K562 (cell line): ENCODE measurements at regions not wholly inside any gene's neighbourhood (a gene's known extent, or its start where the extent isn't known, plus 50 kb on each side); places are given as distances from the start of the nearest gene placed in this dataset.

ENCODE experiments used
- ARHGAP35 ChIP-seq: fragments of 450-650 bp; IDR thresholded peaks from 2 replicates; pipeline ENCODE4 v1.6.1; 2018; ENCODE audit not compliant: partially characterized antibody
- CREB1 ChIP-seq, 2 experiments: sonication (generic) in 1 of 2; formaldehyde crosslinking in 1 of 2; IDR thresholded peaks; 2 replicates each; pipeline versions ENCODE4 v1.6.1 to v1.8.0; 2012 to 2022; ENCODE audit warnings: inconsistent platforms in 1 of 2, mild to moderate bottlenecking in 1 of 2, missing genetic modification reagents in 1 of 2, moderate library complexity in 1 of 2
- CREM ChIP-seq: IDR thresholded peaks from 2 replicates; pipeline ENCODE4 v1.6.1; 2014; ENCODE audit warnings: antibody characterized with exemption, low read depth
- E2F6 ChIP-seq, 2 experiments: IDR thresholded peaks; 2 replicates each; pipeline ENCODE4 v1.6.1; 2011; ENCODE audit warnings: borderline replicate concordance in 1 of 2, control low read depth in 1 of 2, low read depth in 1 of 2, low read length in 1 of 2, mild to moderate bottlenecking in 1 of 2, mixed read lengths in 1 of 2, moderate library complexity in 1 of 2; ENCODE audit not compliant: insufficient read depth in 1 of 2, insufficient read length in 1 of 2, poor library complexity in 1 of 2, severe bottlenecking in 1 of 2; ENCODE audit errors: extremely low read depth in 1 of 2
- ID3 ChIP-seq, 2 experiments: fragments of 250-450 bp in 1 of 2; fragments of 450-650 bp in 1 of 2; sonication (Bioruptor Pico) in 1 of 2; IDR thresholded peaks; 2 replicates each; pipeline versions ENCODE4 v1.6.1 to v1.8.0; 2016 to 2021; ENCODE audit warnings: mild to moderate bottlenecking in 2 of 2, moderate library complexity in 2 of 2, missing compliant biosample characterization in 1 of 2, missing genetic modification characterization in 1 of 2
- KLF16 ChIP-seq: IDR thresholded peaks from 2 replicates; pipeline ENCODE4 v1.6.1; 2016; ENCODE audit warnings: antibody characterized with exemption
- MEIS2 ChIP-seq: fragments of 450-650 bp; IDR thresholded peaks from 2 replicates; pipeline ENCODE4 v1.6.1; 2014; ENCODE audit warnings: mild to moderate bottlenecking; ENCODE audit not compliant: partially characterized antibody
- MTA3 ChIP-seq: fragments of 450-650 bp; formaldehyde crosslinking; IDR thresholded peaks from 2 replicates; pipeline ENCODE4 v1.6.1; 2017; ENCODE audit warnings: mild to moderate bottlenecking, borderline replicate concordance
- PKNOX1 ChIP-seq: fragments of 450-650 bp; IDR thresholded peaks from 2 replicates; pipeline ENCODE4 v1.6.1; 2016
- RAD21 ChIP-seq, 2 experiments: fragments of 250-450 bp in 1 of 2; fragments of 450-650 bp in 1 of 2; sonication (Bioruptor Pico) in 1 of 2; formaldehyde crosslinking in 1 of 2; IDR thresholded peaks in 1 of 2; conservative IDR thresholded peaks in 1 of 2; 2 replicates each; pipeline versions ENCODE4 v1.4.0 to v1.8.0; 2020 to 2022; ENCODE audit warnings: mild to moderate bottlenecking in 2 of 2, moderate library complexity in 1 of 2
- SAP30 ChIP-seq: fragments of 200-600 bp; sonication (generic); IDR thresholded peaks from 2 replicates; pipeline ENCODE4 v1.6.1; 2012; ENCODE audit warnings: borderline replicate concordance, low read depth, mild to moderate bottlenecking, moderate library complexity, low read length, control low read depth, inconsistent platforms; ENCODE audit not compliant: insufficient read depth, poor library complexity, severe bottlenecking
- TEAD2 ChIP-seq: fragments of 450-650 bp; IDR thresholded peaks from 2 replicates; pipeline ENCODE4 v1.6.1; 2016; ENCODE audit warnings: missing genetic modification characterization, control low read depth, missing compliant biosample characterization
- UBTF ChIP-seq, 2 experiments: IDR thresholded peaks; 2 replicates each; pipeline ENCODE4 v1.6.1; 2012; ENCODE audit warnings: improper control_type of control experiment in 2 of 2, low read depth in 2 of 2, low read length in 2 of 2, borderline replicate concordance in 1 of 2
- ZBTB1 ChIP-seq: sonication (generic); formaldehyde crosslinking; IDR thresholded peaks from 2 replicates; pipeline ENCODE4 v1.8.1; 2023; ENCODE audit warnings: missing genetic modification reagents, low read depth, mild to moderate bottlenecking, borderline replicate concordance
- ZBTB33 ChIP-seq: sonication (generic); formaldehyde crosslinking; IDR thresholded peaks from 2 replicates; pipeline ENCODE4 v1.8.1; 2023; ENCODE audit warnings: mild to moderate bottlenecking, missing genetic modification reagents
- ZNF24 ChIP-seq: fragments of 450-650 bp; IDR thresholded peaks from 2 replicates; pipeline ENCODE4 v1.6.1; 2016
- ZNF431 ChIP-seq: sonication (generic); formaldehyde crosslinking; IDR thresholded peaks from 2 replicates; pipeline ENCODE4 v1.8.0; 2022; ENCODE audit warnings: mild to moderate bottlenecking, missing genetic modification reagents
- ZNF561 ChIP-seq: fragments of 450-650 bp; formaldehyde crosslinking; conservative IDR thresholded peaks from 2 replicates; pipeline ENCODE4 v1.4.0; 2020; ENCODE audit warnings: mild to moderate bottlenecking, moderate library complexity
- ZNF79 ChIP-seq: fragments of 250-450 bp; sonication (Bioruptor Pico); IDR thresholded peaks from 2 replicates; pipeline ENCODE4 v1.4.0; 2020; ENCODE audit warnings: low read depth, mild to moderate bottlenecking, moderate library complexity

GRCh38 chr5:135191084-135191826, 157.2 kb upstream of the PITX1 start (continued):
- TF ChIP-seq RAD21 (CRISPR knock-in tag; conservative IDR thresholded peaks at IDR 0.05 in 1 of 2, IDR thresholded peaks at IDR 0.05 in 1 of 2) (peak; percentile 84 to 91), ZNF79 (CRISPR knock-in tag) (no peak), SAP30 (no peak), KLF16 (peak; percentile 29; the same call in 1 of the 2 replicates), ZBTB1 (no peak), ARHGAP35 (no peak), MTA3 (peak; percentile 55; the same call in 1 of the 2 replicates), ID3 (CRISPR knock-in tag; IDR thresholded peaks at IDR 0.05) (no peak), ID3 (tag; IDR thresholded peaks at IDR 0.05) (peak; percentile 63; the same call in 1 of the 2 replicates), PKNOX1 (no peak), E2F6 (IDR thresholded peaks at IDR 0.05; ENCODE audit: borderline replicate concordance in 1 of 2, extremely low read depth in 1 of 2, insufficient read depth in 1 of 2, insufficient read length in 1 of 2, low read depth in 1 of 2, low read length in 1 of 2, poor library complexity in 1 of 2, severe bottlenecking in 1 of 2) (peak; percentile 41 to 42), UBTF (IDR thresholded peaks at IDR 0.05; ENCODE audit: borderline replicate concordance in 1 of 2, low read depth in 2 of 2, low read length in 2 of 2) (peak; percentile 63 to 88; a peak in 3 of 4 replicates), CREB1 (IDR thresholded peaks at IDR 0.05) (peak; percentile 56; the same call in 1 of the 2 replicates), CREB1 (CRISPR knock-in tag; IDR thresholded peaks at IDR 0.05) (peak; percentile 71), ZNF431 (CRISPR knock-in tag) (no peak), ZBTB33 (CRISPR knock-in tag) (peak; percentile 99), MEIS2 (no peak), ZNF24 (0 out of 2 replicates have a peak, but pooled peaks have one; percentile 13), TEAD2 (tag) (no peak), CREM (peak; percentile 83), ZNF561 (CRISPR knock-in tag) (no peak)
